ENCODE measurements at regions not wholly inside any gene's neighbourhood (a gene's known extent, or its start where the extent isn't known, plus 50 kb on each side); places are given as distances from the start of the nearest gene placed in this dataset.

GRCh38 chr16:54424043-54424451 lies 137.5 kb upstream of the IRX3 start:
- ATAC-seq (ENCODE audit: low FRiP score) = no peak
- no peaks in the 10 kb centered on the region for H3K4me1 ChIP-seq (ENCODE audit: control insufficient read depth in 1 of 2, insufficient read depth in 2 of 2, low read length in 2 of 2)
- DNase-seq = no peak
- 91 to 94% methylated on average over 5 of the region's 5 CpGs for WGBS, 2 donors
- H3K9me3 ChIP-seq (ENCODE audit: control insufficient read depth, low read length) = peaks cover 1% of the 10 kb centered on the region
- no peaks in the 10 kb centered on the region for H3K36me3 ChIP-seq (ENCODE audit: control insufficient read depth in 1 of 2, insufficient read depth in 2 of 2, low read length in 1 of 2)
- H3K27ac ChIP-seq (ENCODE audit: low read depth in 1 of 2, low read length in 2 of 2) = no peak overlapping the region
- intact Hi-C loops (cut with DNase I) = no loop called here
- no peak overlapping the region for H3K4me3 ChIP-seq (ENCODE audit: low read length in 2 of 2)
- no peaks in the 10 kb centered on the region for H3K27me3 ChIP-seq (ENCODE audit: control insufficient read depth in 1 of 2, insufficient read depth in 2 of 2, low read length in 1 of 2)

GRCh38 chr16:54422569-54422978 lies 136.0 kb upstream of the IRX3 start:
- Histone ChIP-seq H3K4me1 (ENCODE audit: control insufficient read depth in 1 of 2, insufficient read depth in 2 of 2, low read length in 2 of 2) (no peaks in the 10 kb centered on the region), H3K27ac (ENCODE audit: low read depth in 1 of 2, low read length in 2 of 2) (no peak overlapping the region), H3K27me3 (ENCODE audit: control insufficient read depth in 1 of 2, insufficient read depth in 2 of 2, low read length in 1 of 2) (no peaks in the 10 kb centered on the region), H3K4me3 (ENCODE audit: low read length in 2 of 2) (no peak overlapping the region), H3K9me3 (ENCODE audit: control insufficient read depth, low read length) (no peaks in the 10 kb centered on the region), H3K36me3 (ENCODE audit: control insufficient read depth in 1 of 2, insufficient read depth in 2 of 2, low read length in 1 of 2) (no peaks in the 10 kb centered on the region)
- ATAC-seq (ENCODE audit: low FRiP score) (no peak), DNase-seq (no peak)
- intact Hi-C loops (cut with DNase I) = no loop called here
- WGBS, 2 donors = 53 to 70% methylated on average over 2 of the region's 2 CpGs

- H3K4me1 ChIP-seq (ENCODE audit: control insufficient read depth in 1 of 2, insufficient read depth in 2 of 2, low read length in 2 of 2) = no peaks in the 10 kb centered on the region
- 31 to 32% methylated on average over 3 of the region's 3 CpGs for WGBS, 2 donors
- H3K4me3 ChIP-seq (ENCODE audit: low read length in 2 of 2) = no peak overlapping the region
- H3K36me3 ChIP-seq (ENCODE audit: control insufficient read depth in 1 of 2, insufficient read depth in 2 of 2, low read length in 1 of 2) = no peaks in the 10 kb centered on the region
- intact Hi-C loops (cut with DNase I) = no loop called here
- ATAC-seq (ENCODE audit: low FRiP score) (peak; percentile 37), DNase-seq (no peak)
- H3K9me3 ChIP-seq (ENCODE audit: control insufficient read depth, low read length) = no peaks in the 10 kb centered on the region
- H3K27ac ChIP-seq (ENCODE audit: low read depth in 1 of 2, low read length in 2 of 2) = no peak overlapping the region
- H3K27me3 ChIP-seq (ENCODE audit: control insufficient read depth in 1 of 2, insufficient read depth in 2 of 2, low read length in 1 of 2) = no peaks in the 10 kb centered on the region
Measured at GRCh38 chr16:54422159-54422558, 135.6 kb upstream of the IRX3 start.

- Histone ChIP-seq H3K27me3 (ENCODE audit: control insufficient read depth in 1 of 2, insufficient read depth in 2 of 2, low read length in 1 of 2) (no peaks in the 10 kb centered on the region), H3K27ac (ENCODE audit: low read depth in 1 of 2, low read length in 2 of 2) (no peak overlapping the region), H3K4me1 (ENCODE audit: control insufficient read depth in 1 of 2, insufficient read depth in 2 of 2, low read length in 2 of 2) (no peaks in the 10 kb centered on the region), H3K36me3 (ENCODE audit: control insufficient read depth in 1 of 2, insufficient read depth in 2 of 2, low read length in 1 of 2) (no peaks in the 10 kb centered on the region), H3K9me3 (ENCODE audit: control insufficient read depth, low read length) (no peaks in the 10 kb centered on the region), H3K4me3 (ENCODE audit: low read length in 2 of 2) (no peak overlapping the region)
- intact Hi-C loops (cut with DNase I) = no loop called here
- DNase-seq (no peak), ATAC-seq (ENCODE audit: low FRiP score) (no peak)
- 90 to 100% methylated on average over 1 of the region's 1 CpG for WGBS, 2 donors
Measured at GRCh38 chr16:54421220-54421619, 134.6 kb upstream of the IRX3 start.

- no peak for ATAC-seq (ENCODE audit: low FRiP score)
- intact Hi-C loops (cut with DNase I) = no loop called here
- 76% methylated on average over 3 of the region's 3 CpGs for WGBS, 2 donors
Measured at GRCh38 chr16:54418903-54419302, 132.3 kb upstream of the IRX3 start.

GRCh38 chr16:54417384-54417783 lies 130.8 kb upstream of the IRX3 start:
- Histone ChIP-seq H3K9me3 (ENCODE audit: control insufficient read depth, low read length) (no peaks in the 10 kb centered on the region), H3K4me3 (ENCODE audit: low read length in 2 of 2) (no peak overlapping the region), H3K27me3 (ENCODE audit: control insufficient read depth in 1 of 2, insufficient read depth in 2 of 2, low read length in 1 of 2) (no peaks in the 10 kb centered on the region), H3K36me3 (ENCODE audit: control insufficient read depth in 1 of 2, insufficient read depth in 2 of 2, low read length in 1 of 2) (no peaks in the 10 kb centered on the region), H3K27ac (ENCODE audit: low read depth in 1 of 2, low read length in 2 of 2) (no peak overlapping the region), H3K4me1 (ENCODE audit: control insufficient read depth in 1 of 2, insufficient read depth in 2 of 2, low read length in 2 of 2) (no peaks in the 10 kb centered on the region)
- WGBS, 2 donors = 63 to 72% methylated on average over 2 of the region's 2 CpGs
- DNase-seq = no peak
- intact Hi-C loops (cut with DNase I) = no loop called here
- ATAC-seq (ENCODE audit: low FRiP score) = no peak

More at GRCh38 chr16:54418903-54419302, 132.3 kb upstream of the IRX3 start:
- DNase-seq = no peak
- Histone ChIP-seq H3K27ac (ENCODE audit: low read depth in 1 of 2, low read length in 2 of 2) (no peak overlapping the region), H3K36me3 (ENCODE audit: control insufficient read depth in 1 of 2, insufficient read depth in 2 of 2, low read length in 1 of 2) (no peaks in the 10 kb centered on the region), H3K4me3 (ENCODE audit: low read length in 2 of 2) (no peak overlapping the region), H3K27me3 (ENCODE audit: control insufficient read depth in 1 of 2, insufficient read depth in 2 of 2, low read length in 1 of 2) (no peaks in the 10 kb centered on the region), H3K4me1 (ENCODE audit: control insufficient read depth in 1 of 2, insufficient read depth in 2 of 2, low read length in 2 of 2) (no peaks in the 10 kb centered on the region), H3K9me3 (ENCODE audit: control insufficient read depth, low read length) (no peaks in the 10 kb centered on the region)

GRCh38 chr16:54414671-54415070 lies 128.1 kb upstream of the IRX3 start:
- no peaks in the 10 kb centered on the region for H3K36me3 ChIP-seq (ENCODE audit: control insufficient read depth in 1 of 2, insufficient read depth in 2 of 2, low read length in 1 of 2)
- WGBS, 2 donors = 94 to 95% methylated on average over 7 of the region's 7 CpGs
- ATAC-seq (ENCODE audit: low FRiP score) (no peak), DNase-seq (no peak)
- H3K4me3 ChIP-seq (ENCODE audit: low read length in 2 of 2) = no peak overlapping the region
- intact Hi-C loops (cut with DNase I) = no loop called here
- H3K27me3 ChIP-seq (ENCODE audit: control insufficient read depth in 1 of 2, insufficient read depth in 2 of 2, low read length in 1 of 2) = no peaks in the 10 kb centered on the region
- H3K27ac ChIP-seq (ENCODE audit: low read depth in 1 of 2, low read length in 2 of 2) = no peak overlapping the region
- H3K4me1 ChIP-seq (ENCODE audit: control insufficient read depth in 1 of 2, insufficient read depth in 2 of 2, low read length in 2 of 2) = no peaks in the 10 kb centered on the region
- no peaks in the 10 kb centered on the region for H3K9me3 ChIP-seq (ENCODE audit: control insufficient read depth, low read length)

- no peak overlapping the region for H3K27ac ChIP-seq (ENCODE audit: low read depth in 1 of 2, low read length in 2 of 2)
- no peak overlapping the region for H3K4me3 ChIP-seq (ENCODE audit: low read length in 2 of 2)
- ATAC-seq (ENCODE audit: low FRiP score) (no peak), DNase-seq (no peak)
- H3K36me3 ChIP-seq (ENCODE audit: control insufficient read depth in 1 of 2, insufficient read depth in 2 of 2, low read length in 1 of 2) = no peaks in the 10 kb centered on the region
- H3K9me3 ChIP-seq (ENCODE audit: control insufficient read depth, low read length) = no peaks in the 10 kb centered on the region
- H3K27me3 ChIP-seq (ENCODE audit: control insufficient read depth in 1 of 2, insufficient read depth in 2 of 2, low read length in 1 of 2) = no peaks in the 10 kb centered on the region
- intact Hi-C loops (cut with DNase I) = no loop called here
- H3K4me1 ChIP-seq (ENCODE audit: control insufficient read depth in 1 of 2, insufficient read depth in 2 of 2, low read length in 2 of 2) = no peaks in the 10 kb centered on the region
- 37 to 39% methylated on average over 7 of the region's 7 CpGs for WGBS, 2 donors
Measured at GRCh38 chr16:54412777-54413455, 126.3 kb upstream of the IRX3 start.

GRCh38 chr16:54412037-54412436 lies 125.5 kb upstream of the IRX3 start:
- 19 to 52% methylated on average over 11 of the region's 11 CpGs for WGBS, 2 donors
- Histone ChIP-seq H3K27ac (ENCODE audit: low read depth in 1 of 2, low read length in 2 of 2) (no peak overlapping the region), H3K27me3 (ENCODE audit: control insufficient read depth in 1 of 2, insufficient read depth in 2 of 2, low read length in 1 of 2) (no peaks in the 10 kb centered on the region), H3K4me3 (ENCODE audit: low read length in 2 of 2) (no peak overlapping the region), H3K4me1 (ENCODE audit: control insufficient read depth in 1 of 2, insufficient read depth in 2 of 2, low read length in 2 of 2) (no peaks in the 10 kb centered on the region), H3K9me3 (ENCODE audit: control insufficient read depth, low read length) (no peaks in the 10 kb centered on the region), H3K36me3 (ENCODE audit: control insufficient read depth in 1 of 2, insufficient read depth in 2 of 2, low read length in 1 of 2) (no peaks in the 10 kb centered on the region)
- ATAC-seq (ENCODE audit: low FRiP score) (no peak), DNase-seq (no peak)
- intact Hi-C loops (cut with DNase I) = no loop called here

Data from aorta (tissue), 5 donors.